Uterus (tissue), 2 donors: ENCODE measurements at regions not wholly inside any gene's neighbourhood (a gene's known extent, or its start where the extent isn't known, plus 50 kb on each side); places are given as distances from the start of the nearest gene placed in this dataset.

Source experiments
- CTCF ChIP-seq, 4 experiments: fragments of 200-600 bp in 2 of 4; fragments of 450-650 bp in 2 of 4; sonication (generic) in 2 of 4; IDR thresholded peaks; one replicate each; pipeline ENCODE4 v1.5.1; 2016 to 2019; ENCODE audit warnings: antibody characterized with exemption in 4 of 4, mild to moderate bottlenecking in 2 of 4, moderate library complexity in 1 of 4
- POLR2A ChIP-seq, 2 donors: fragments of 450-650 bp; IDR thresholded peaks; one replicate each; pipeline ENCODE4 v1.6.1; 2016; ENCODE audit warnings: antibody characterized with exemption in 2 of 2, mild to moderate bottlenecking in 1 of 2, moderate library complexity in 1 of 2

GRCh38 chr18:47701134-47701533 lies 229.3 kb downstream of the SMAD2 start:
- TF ChIP-seq POLR2A (IDR thresholded peaks at IDR 0.05) = no peak
- TF ChIP-seq CTCF (IDR thresholded peaks at IDR 0.05) = no peak
